PFSK-1 (cell line): ENCODE measurements at regions not wholly inside any gene's neighbourhood (a gene's known extent, or its start where the extent isn't known, plus 50 kb on each side); places are given as distances from the start of the nearest gene placed in this dataset.

Experiments used
- POLR2AphosphoS5 ChIP-seq: IDR thresholded peaks from 2 replicates; pipeline ENCODE4 v1.6.1; 2012; ENCODE audit warnings: low read depth, mild to moderate bottlenecking, control low read depth, low read length, moderate library complexity
- REST ChIP-seq, 2 experiments: IDR thresholded peaks; 2 replicates each; pipeline versions ENCODE4 v1.6.1 to v1.8.0; 2011 to 2012; ENCODE audit warnings: low read depth in 2 of 2, low read length in 2 of 2, control low read depth in 1 of 2, inconsistent platforms in 1 of 2, mild to moderate bottlenecking in 1 of 2, moderate library complexity in 1 of 2; ENCODE audit not compliant: insufficient read depth in 1 of 2
- TAF1 ChIP-seq: IDR thresholded peaks from 2 replicates; pipeline ENCODE4 v1.6.1; 2012; ENCODE audit warnings: low read length, control low read depth, borderline replicate concordance; ENCODE audit not compliant: insufficient read depth

GRCh38 chr14:28373721-28374120, 392.9 kb upstream of the FOXG1 start:
- TF ChIP-seq REST (IDR thresholded peaks at IDR 0.05; ENCODE audit: insufficient read depth in 1 of 2, low read depth in 2 of 2, low read length in 2 of 2) (no peak), TAF1 (no peak), POLR2AphosphoS5 (no peak)
